ENCODE measurements at regions not wholly inside any gene's neighbourhood (a gene's known extent, or its start where the extent isn't known, plus 50 kb on each side); places are given as distances from the start of the nearest gene placed in this dataset.

- Mint-ChIP-seq H3K27me3 (ENCODE audit: low read depth, poor library complexity) (peaks cover 4% of the 10 kb centered on the region), H3K27ac (no peak overlapping the region), H3K4me3 (no peak overlapping the region), H3K4me1 (no peaks in the 10 kb centered on the region), H3K36me3 (ENCODE audit: low read depth) (no peaks in the 10 kb centered on the region), H3K9me3 (no peaks in the 10 kb centered on the region)
- DNase-seq, result no peak
- no peak for TF ChIP-seq CTCF (IDR thresholded peaks at IDR 0.05)
Measured at GRCh38 chr3:118412503-118412902, 622.1 kb downstream of the IGSF11 start.

GRCh38 chr3:118425272-118425837 lies 609.3 kb downstream of the IGSF11 start:
- Mint-ChIP-seq H3K27me3 (ENCODE audit: low read depth, poor library complexity) (no peaks in the 10 kb centered on the region), H3K4me3 (no peak overlapping the region), H3K36me3 (ENCODE audit: low read depth) (no peaks in the 10 kb centered on the region), H3K4me1 (no peaks in the 10 kb centered on the region), H3K27ac (no peak overlapping the region), H3K9me3 (no peaks in the 10 kb centered on the region)
- TF ChIP-seq CTCF (IDR thresholded peaks at IDR 0.05), result no peak
- DNase-seq, result no peak

- Mint-ChIP-seq H3K4me1 (no peaks in the 10 kb centered on the region), H3K36me3 (ENCODE audit: low read depth) (no peaks in the 10 kb centered on the region), H3K27ac (no peak overlapping the region), H3K4me3 (no peak overlapping the region), H3K9me3 (no peaks in the 10 kb centered on the region), H3K27me3 (ENCODE audit: low read depth, poor library complexity) (peaks cover 6% of the 10 kb centered on the region)
- no peak for DNase-seq
- TF ChIP-seq CTCF (IDR thresholded peaks at IDR 0.05), result no peak
Measured at GRCh38 chr3:118433825-118434224, 600.8 kb downstream of the IGSF11 start.

- H3K4me3 Mint-ChIP-seq, result no peak overlapping the region
- no peaks in the 10 kb centered on the region for H3K4me1 Mint-ChIP-seq
- no peaks in the 10 kb centered on the region for H3K9me3 Mint-ChIP-seq
- TF ChIP-seq CTCF (IDR thresholded peaks at IDR 0.05), result no peak
- no peaks in the 10 kb centered on the region for H3K36me3 Mint-ChIP-seq (ENCODE audit: low read depth)
- H3K27me3 Mint-ChIP-seq (ENCODE audit: low read depth, poor library complexity), result peaks cover 6% of the 10 kb centered on the region
- no peak overlapping the region for H3K27ac Mint-ChIP-seq
- DNase-seq, result no peak
Measured at GRCh38 chr3:118435851-118436350, 598.7 kb downstream of the IGSF11 start.

- TF ChIP-seq CTCF (IDR thresholded peaks at IDR 0.05), result no peak
- Mint-ChIP-seq H3K4me1 (no peaks in the 10 kb centered on the region), H3K27me3 (ENCODE audit: low read depth, poor library complexity) (peaks cover 3% of the 10 kb centered on the region), H3K27ac (no peak overlapping the region), H3K36me3 (ENCODE audit: low read depth) (no peaks in the 10 kb centered on the region), H3K9me3 (no peaks in the 10 kb centered on the region), H3K4me3 (no peak overlapping the region)
- no peak for DNase-seq
Measured at GRCh38 chr3:118436697-118437262, 597.9 kb downstream of the IGSF11 start.

- H3K36me3 Mint-ChIP-seq (ENCODE audit: low read depth), result no peaks in the 10 kb centered on the region
- no peak overlapping the region for H3K4me3 Mint-ChIP-seq
- no peaks in the 10 kb centered on the region for H3K27me3 Mint-ChIP-seq (ENCODE audit: low read depth, poor library complexity)
- no peak for TF ChIP-seq CTCF (IDR thresholded peaks at IDR 0.05)
- DNase-seq, result no peak
- no peak overlapping the region for H3K27ac Mint-ChIP-seq
- H3K9me3 Mint-ChIP-seq, result peaks cover 1% of the 10 kb centered on the region
- no peaks in the 10 kb centered on the region for H3K4me1 Mint-ChIP-seq
Measured at GRCh38 chr3:118445036-118445435, 589.6 kb downstream of the IGSF11 start.

Data from nephron progenitor cell (in vitro differentiated cells).